Suprapubic skin (tissue), 3 donors: ENCODE measurements at regions not wholly inside any gene's neighbourhood (a gene's known extent, or its start where the extent isn't known, plus 50 kb on each side); places are given as distances from the start of the nearest gene placed in this dataset.

Experiments used
- CTCF ChIP-seq, 2 donors: fragments of 200-600 bp in 1 of 2; fragments of 450-650 bp in 1 of 2; sonication (generic) in 1 of 2; IDR thresholded peaks; one replicate each; pipeline ENCODE4 v1.5.1; 2016 to 2019; ENCODE audit warnings: antibody characterized with exemption in 2 of 2, mild to moderate bottlenecking in 1 of 2, moderate library complexity in 1 of 2
- EP300 ChIP-seq: sonication (generic); formaldehyde crosslinking; IDR thresholded peaks from one replicate; pipeline ENCODE4 v1.6.1; 2017; ENCODE audit warnings: antibody characterized with exemption

- TF ChIP-seq CTCF (IDR thresholded peaks at IDR 0.05) = no peak
- TF ChIP-seq EP300 = no peak
Measured at GRCh38 chr13:112179995-112180394, 113.0 kb downstream of the SOX1 start.
